HG03520 (cell line): ENCODE measurements at regions not wholly inside any gene's neighbourhood (a gene's known extent, or its start where the extent isn't known, plus 50 kb on each side); places are given as distances from the start of the nearest gene placed in this dataset.
"Not testable (repeated sequence)": the region's sequence is repeated elsewhere in the genome, so short reads cannot be mapped to it uniquely, and the experiment has no call there.

Experiments used
- ATAC-seq: cut with Tn5 transposase; IDR thresholded peaks from one replicate; pipeline ENCODE4 v1.9.1; 2021; ENCODE audit warnings: mild to moderate bottlenecking, moderate library complexity; ENCODE audit not compliant: unreplicated experiment

DNA sequence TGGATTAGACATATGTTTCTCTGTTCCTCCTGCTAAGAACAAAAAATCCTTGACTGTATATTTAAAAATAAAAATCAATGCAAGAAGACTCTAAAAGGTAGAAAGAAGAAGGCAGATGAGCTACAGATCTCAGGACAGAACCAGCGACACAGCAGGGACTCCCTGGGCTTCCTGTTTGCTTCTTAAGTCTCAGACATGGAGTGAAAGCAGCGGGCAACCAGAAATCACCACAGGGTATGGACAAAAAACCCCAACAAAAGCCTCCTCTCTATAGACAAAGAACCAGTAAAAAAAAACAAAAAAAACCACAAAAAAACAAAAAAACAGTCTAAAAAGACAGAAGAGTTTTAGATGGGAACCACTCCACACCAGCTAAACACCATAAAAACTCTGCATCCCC is 971.0 kb upstream of the GYPC start:
- no peak for ATAC-seq

DNA sequence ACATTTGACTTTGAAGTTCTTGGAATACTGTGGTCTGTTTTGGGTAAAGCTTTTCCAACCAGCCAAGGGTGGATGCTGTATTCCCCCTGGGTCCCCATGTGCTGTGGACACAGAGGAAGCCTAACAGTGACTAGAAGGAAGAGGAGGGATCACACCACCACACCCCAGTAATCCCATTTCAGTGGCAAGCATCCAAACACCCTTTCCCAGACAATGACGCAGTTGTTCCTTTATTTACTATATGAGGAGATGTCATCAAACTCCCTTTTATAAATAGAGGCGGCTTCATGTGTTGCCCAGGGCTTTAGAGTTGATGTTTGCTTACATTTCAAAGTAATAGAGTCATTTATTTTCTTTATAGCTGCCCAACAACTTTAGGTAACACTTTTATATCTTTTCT is 959.4 kb upstream of the GYPC start:
- ATAC-seq, result no peak

DNA sequence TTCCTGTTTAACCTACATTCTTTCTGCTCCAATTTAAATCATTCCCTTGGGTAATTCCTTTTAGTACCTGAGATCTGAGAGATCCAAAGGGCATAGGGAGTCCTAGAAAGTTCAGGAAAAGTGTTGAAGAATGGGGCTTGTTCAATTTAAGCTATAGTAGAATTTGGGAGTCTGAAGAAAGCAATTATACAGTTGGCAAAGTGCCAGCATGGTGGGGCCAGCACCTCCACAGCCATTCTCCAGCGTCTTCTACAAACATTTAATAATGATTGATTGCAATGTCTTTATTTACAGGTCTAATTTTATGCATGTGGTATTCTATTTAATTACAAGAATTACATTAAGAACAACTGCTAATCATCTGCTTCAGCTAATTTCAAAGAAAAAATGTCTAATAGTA is 957.7 kb upstream of the GYPC start:
- ATAC-seq, result no peak

DNA sequence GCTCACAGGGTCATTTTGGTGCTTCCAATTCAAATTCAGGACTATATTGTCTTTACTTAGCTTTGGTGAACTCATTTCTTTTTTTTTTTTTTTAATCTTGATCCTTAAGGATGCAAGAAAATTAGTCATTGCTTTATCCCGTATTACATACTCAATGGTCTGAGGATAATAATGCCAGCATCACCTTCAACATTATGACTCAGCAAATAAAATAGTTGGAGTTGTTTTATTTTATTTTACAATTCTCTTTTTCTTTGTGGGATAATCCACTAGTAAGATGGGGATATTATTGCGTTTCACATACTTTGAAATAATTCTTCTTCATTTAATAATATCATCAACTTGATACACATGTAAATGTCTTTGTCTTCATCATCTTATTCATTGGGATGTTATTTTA is 954.9 kb upstream of the GYPC start:
- no peak for ATAC-seq

DNA sequence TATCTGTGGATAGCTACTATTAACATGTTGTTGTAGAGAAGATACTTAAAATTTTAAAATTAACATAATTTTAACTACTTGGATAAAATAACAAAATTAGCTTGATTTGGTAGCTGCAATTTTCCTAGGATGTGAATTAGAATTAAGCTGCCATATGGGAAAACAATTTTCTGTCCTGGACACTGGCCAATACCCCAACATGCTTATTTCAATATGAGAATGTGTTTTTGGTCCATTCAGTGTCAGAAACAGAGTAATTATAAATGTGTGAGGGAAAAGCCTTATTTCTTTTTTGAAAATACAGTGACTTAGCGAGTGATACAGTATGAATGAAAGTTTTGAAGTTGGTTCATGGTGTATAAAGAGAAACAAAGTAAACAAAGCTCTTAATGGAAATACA is 948.3 kb upstream of the GYPC start:
- no peak for ATAC-seq

DNA sequence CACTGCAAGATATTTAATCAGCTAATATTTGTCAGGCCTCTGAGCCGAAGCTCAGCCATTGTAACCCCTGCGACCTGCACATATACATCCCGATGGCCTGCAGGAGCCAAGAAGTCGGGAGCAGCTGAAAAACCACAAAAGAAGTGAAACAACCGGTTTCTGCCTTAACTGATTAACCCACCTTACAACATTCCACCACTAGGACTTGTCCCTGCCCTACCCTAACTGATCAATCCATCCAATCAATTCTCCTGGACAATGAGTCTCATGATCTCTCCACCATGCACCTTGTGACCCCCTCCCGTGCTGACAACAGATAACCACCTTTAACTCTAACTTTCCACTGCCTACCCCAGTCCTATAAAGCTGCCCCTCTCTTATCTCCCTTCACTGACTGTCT is 945.4 kb upstream of the GYPC start:
- no peak for ATAC-seq

DNA sequence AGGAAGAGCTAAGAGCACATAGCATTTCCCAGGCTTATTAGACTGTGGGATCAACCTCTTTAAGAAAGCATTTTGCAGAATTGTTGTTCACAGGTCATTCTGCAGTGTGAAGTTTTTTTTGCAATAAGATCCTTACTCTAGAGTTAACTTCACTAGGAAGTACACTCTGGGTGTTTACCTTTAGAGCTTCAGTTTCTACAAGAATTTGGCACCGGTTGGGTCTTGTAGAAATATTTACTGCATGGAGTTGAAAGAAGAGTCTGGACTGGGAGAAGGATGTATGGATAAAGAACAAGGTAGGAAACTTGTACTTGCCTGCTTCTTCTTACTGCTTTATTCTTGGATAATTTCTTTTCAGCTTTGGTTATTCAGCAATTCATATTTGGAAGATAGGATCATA is 944.9 kb upstream of the GYPC start:
- ATAC-seq, result no peak

DNA sequence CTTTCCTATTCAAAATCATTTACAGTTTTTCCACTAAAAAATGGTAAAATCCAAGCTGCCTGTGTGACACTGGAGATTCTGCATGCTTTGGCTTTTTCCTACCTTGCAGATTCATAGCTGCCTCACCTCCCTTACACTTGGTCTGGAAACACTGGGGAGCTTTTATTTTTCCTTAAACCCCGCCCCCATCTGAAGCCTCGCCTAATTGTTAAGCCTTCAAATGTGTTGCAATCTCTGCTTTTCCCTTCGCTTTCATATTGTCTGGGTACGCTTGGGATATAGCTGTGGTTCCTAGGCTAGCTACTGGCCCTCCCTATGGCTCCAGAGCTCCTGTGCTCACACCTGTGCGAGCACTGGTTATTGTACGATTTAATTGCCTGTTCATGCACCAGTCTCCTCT is 942.4 kb upstream of the GYPC start:
- no peak for ATAC-seq

DNA sequence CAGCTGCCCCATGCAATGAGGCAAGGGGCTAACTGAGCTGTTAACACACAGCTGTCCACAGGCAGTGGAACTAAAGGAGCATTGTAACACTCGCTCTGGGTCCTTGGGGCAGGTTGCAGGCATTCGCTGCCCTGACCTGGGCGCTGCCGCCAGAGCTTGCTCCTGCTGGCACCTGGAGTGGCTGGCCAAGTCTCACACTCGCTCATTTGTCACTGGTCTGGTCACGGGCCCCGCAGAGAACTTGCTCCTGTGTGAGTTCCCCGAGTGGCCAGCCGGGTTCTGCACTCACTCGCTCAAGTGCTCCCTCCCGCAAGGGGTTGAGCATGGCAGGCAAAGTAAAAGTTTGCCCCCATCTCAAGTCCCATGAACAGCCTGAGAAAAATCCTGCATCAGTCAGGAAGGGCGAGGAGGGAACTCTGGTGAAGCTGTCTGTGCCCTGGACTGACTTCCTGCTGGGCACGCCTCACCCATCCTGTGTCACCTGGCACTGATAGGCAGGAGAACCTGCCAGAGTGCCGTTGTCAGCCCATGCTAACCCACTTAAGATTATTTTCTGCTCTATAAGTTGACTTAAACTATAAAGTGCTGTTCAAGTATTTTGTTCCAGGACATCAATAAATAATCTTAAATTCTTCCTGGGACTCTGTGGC is 934.8 kb upstream of the GYPC start:
- no peak for ATAC-seq

DNA sequence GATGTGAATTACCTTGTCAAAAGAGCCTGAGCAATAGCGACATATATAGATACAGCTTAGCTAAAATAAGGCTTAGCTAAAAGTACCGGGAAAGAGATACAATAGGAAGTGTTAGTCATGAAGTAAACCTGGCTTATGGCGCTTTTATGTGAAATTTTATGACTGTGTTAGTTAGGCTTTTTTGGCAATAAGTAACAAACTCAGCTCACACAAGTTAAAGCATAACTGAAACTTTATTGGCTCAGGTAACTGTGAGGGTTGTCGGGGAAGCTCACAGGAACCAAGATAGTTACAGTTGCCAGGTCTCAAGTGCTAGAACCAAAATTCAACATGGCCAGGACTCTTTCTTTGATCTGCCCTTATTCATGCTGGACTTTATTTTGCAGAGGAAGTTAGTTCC is 925.0 kb upstream of the GYPC start:
- no peak for ATAC-seq

DNA sequence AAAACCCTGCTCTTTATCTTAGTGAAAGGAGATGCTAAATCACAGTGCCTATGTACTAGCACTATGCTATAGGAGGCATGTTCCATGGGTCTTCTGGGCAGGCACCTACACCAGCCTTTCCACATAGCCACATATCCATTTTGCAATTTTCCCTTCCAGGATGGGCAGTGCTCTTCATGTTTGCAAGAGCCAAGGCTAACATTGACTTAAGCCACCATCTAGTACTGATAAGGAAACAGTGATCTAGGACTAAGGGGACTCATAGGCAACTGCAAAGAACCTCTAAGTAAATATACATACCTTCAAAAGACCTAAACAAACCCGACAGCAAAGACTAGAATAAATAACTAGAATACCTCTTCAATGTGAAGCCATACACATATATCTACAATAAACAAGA is 919.7 kb upstream of the GYPC start:
- no peak for ATAC-seq

DNA sequence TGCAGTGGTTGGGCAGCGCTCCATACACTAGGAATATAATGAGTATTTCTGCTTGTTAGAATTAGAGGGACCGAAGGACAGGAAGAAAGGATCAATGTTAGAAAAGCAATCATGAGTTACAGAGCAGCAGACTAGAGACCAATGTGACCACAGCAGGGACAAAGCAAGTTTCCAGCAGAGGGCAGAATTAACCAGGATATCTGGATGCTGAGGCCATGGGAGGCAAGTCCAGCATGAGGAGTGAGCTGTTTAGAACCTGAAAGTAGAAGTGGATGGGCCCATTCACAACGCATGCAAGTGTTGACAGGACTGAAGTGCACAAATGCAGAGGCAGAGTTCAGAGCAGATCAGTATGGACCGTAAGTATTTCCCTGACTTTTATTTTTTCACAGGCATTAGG is 910.4 kb upstream of the GYPC start:
- ATAC-seq, result no peak

DNA sequence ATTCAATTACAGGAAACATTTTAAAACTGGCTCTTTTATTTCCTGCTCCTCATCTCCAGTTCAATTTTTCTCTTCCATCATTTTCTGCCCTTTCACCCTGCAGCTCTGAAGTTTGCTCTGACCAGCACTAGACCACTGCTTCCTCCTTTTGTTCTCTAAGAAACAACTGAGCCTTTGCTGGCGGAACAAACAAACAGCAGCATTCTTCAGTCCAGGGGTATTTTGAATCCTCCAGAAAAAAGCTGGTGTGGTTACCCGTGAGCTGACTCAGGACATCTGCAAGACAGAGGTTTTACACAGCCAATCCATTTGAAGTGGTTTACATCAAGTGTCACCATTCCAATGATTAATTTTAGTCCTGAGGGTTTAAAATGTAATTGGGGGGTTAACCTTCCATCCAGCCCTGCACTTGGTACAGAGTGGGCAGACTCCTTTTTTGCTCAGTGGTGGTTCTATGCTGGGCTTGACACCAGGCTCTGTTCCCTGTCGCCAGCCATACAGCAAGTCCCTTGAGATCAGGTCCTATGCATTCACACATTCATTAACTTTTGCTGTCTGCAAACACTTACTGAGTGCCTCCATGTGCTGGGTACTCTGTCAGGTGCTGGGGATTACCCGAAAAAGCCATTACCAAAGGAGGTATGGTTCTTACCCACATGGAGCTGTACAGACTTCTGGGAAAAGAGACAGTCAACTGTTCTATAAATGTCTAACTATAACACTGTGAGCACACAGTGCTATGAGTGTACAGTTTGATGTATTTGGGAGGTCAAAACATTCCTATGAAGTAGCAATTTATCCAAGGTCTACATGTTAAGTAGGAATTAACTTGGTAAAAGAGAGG is 909.4 kb upstream of the GYPC start:
- ATAC-seq, result no peak

DNA sequence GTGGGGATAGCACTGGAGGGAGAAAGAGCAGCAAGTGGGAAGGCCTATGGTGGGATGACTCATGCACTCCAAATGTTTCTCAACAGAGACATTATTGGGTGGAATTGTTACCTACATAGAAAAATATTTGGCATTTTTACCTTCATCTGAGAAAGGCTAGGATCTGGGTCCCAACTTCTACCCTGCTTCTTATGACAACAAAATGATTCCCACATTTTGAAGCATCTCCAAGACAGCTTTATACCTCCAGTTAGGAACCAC is 908.9 kb upstream of the GYPC start:
- ATAC-seq, result no peak

DNA sequence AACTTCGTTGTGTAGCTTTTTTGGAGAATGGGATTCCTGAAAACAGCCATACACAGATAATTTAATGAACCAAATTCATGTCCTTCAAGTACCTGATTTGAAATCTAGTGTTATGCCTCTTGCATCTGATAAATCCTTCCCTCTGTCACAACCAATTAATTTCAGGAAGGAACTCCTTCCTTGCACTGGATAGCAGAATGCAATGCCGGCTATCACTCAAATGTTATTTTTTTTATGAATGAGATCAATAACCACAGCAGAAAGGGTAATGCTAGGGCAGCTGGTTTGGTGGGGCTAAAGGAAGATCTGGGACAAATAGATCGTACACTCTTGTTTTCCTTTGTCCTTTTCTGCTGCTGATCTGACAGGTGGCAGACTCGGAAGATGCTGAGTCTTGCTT is 899.5 kb upstream of the GYPC start:
- ATAC-seq, result no peak

DNA sequence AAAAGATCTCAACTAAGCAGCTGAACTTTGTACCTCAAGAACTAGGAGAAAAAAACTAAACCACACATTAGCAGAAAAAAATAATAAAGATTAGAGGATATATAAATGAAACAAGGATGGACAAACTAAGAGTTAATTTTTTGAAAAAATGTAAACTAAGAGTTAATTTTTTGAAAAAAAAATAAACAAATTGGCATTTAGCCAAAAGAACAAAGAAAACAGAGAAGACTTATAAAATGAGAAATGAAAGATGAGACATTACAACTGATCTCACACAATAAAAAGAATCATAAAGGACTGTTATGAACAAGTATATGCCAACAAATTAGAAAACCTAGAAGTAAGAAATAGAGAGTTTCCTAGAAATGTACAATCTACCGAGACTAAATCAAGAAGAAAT is 859.2 kb upstream of the GYPC start:
- ATAC-seq, result no peak

DNA sequence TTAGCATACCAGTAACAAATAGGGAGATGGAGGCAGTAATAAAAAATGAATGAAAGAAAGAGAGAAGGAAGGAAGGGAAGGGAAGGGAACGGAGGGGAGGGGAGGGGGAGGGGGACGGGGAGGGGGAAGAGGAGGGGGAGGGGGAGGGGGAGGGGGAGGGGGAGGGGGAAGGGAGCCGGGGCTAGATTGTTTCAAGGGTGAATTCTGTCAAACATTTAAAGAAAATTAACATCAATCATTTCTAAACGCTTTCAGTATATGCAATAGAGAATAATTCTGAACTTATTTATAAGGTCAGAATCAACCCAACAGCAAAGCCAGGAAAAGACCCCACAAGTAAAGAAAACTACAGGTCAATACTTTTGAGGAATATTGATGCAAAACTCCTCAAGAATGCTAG is 858.8 kb upstream of the GYPC start:
- no peak for ATAC-seq

DNA sequence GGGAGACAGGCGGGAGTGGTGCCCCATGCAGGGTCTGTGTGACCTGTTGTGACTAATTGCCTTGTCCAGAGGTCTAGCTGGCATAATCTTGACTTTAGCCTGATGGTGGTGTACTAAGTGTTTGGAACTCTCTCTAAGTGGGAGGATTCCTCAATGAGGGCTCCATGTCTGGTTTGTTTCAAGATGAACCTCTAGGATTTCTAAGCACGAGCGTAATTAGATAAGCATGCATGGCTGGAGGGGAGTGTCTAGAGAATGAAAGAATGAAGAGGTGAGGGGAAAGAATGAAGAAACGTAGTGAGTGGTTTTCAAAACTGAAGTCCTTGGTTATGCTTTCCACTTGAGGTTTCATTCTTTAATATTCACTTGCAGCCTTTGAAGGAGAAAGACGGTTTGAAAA is 833.2 kb upstream of the GYPC start:
- ATAC-seq, result no peak

DNA sequence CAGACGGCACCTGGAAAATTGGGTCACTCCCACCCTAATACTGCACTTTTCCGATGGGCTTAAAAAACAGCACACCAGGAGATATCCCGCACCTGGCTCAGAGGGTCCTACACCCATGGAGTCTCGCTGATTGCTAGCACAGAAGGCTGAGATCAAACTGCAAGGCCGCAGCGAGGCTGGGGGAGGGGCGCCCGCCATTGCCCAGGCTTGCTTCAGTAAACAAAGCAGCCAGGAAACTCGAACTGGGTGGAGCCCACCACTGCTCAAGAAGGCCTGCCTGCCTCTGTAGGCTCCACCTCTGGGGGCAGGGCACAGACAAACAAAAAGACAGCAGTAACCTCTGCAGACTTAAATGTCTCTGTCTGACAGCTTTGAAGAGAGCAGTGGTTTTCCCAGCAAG is 830.2 kb upstream of the GYPC start:
- ATAC-seq, result not testable (repeated sequence)

DNA sequence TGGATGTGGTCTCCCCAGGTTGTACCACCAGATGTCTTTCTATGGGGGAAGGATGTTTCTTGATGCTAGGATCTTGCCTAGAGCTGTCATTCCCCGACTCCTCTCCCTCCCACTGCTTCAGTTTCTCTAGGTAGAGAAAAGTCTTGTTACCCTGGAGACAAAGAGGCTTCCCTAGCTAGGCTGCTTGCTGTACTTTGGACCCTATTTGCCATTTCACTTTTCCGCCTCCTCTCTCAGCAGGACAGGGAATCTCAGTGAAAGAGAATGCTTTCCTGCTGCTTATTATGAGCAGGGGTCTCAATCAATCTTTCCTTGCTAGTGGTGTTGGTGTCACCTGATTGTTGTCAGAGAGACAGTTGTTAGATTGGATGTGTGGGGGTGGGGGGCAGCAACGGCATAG is 818.8 kb upstream of the GYPC start:
- no peak for ATAC-seq

DNA sequence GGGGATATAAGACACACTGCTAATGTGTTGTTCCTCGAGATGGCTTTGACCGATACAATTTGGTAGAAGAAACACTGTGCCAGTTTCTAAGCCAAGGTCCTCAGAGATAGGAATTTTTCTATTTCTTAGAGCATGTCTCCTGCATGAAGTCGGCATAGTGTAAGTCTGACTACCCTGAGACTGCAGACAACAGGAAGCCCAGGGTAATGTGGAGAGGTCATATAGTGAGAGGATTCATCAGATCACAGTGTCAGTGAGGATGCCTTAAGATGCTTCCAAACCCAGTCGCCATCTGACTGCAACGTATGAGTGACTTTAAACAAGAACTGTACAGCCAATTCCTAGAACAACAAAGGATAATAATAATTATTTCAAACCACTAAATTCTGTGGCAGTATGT is 818.3 kb upstream of the GYPC start:
- no peak for ATAC-seq

DNA sequence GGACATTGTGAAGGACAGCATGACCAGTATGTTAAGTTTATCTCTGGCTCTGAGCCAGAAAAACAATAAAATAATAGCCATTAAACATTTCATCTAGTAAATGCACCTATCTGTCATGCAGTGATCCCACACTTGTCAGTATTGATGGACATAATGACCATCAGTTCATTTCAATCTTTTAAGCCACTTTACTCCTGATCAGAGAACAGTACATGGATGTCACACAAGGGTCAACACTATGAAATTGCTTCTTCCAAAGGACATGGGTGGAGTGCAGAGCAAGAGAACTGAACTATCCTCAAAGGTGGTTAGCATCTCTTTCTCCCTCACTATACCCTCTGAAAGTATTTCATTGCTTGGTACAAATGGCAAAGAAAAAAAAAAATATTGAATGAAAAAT is 816.0 kb upstream of the GYPC start:
- ATAC-seq, result no peak

DNA sequence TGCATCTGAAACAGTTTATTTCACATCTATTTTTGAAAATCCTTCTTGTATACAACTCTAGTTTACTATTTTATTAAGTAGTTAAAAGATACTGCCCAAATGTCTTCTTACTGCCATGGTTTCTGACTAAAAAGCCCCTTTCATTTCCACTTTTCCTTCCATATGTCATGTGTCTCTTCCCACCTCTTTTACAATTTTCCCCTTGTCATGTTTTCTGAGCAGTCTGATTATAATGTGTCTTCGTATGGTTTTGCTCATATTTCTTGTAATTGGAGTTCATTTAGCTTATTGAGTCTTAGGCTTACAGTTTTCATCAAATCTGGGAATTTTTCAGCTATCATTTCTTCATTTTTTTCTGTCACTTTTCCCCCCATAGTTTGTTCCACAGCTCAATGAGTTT is 813.9 kb upstream of the GYPC start:
- ATAC-seq, result no peak
